IMR-90 (cell line): ENCODE measurements at regions not wholly inside any gene's neighbourhood (a gene's known extent, or its start where the extent isn't known, plus 50 kb on each side); places are given as distances from the start of the nearest gene placed in this dataset.

Source experiments
- ATAC-seq: fragments of 200-7000 bp; cut with Tn5 transposase; 2 replicates; pipeline ENCODE4 v1.9.1; 2020; ENCODE audit warnings: low read depth, mild to moderate bottlenecking, moderate library complexity
- BruUV-seq: library from RNA; stranded (reverse); fragments of 400-500 nt; replicated peaks from 2 replicates; lab custom pipeline; 2021; lab: Mats Ljungman, UMichigan
- CTCF ChIA-PET: fragments of 300-600 bp; formaldehyde crosslinking; extraction: SDS; loops from one replicate; lab custom pipeline; 2021; ENCODE audit warnings: antibody characterized with exemption; lab: Yijun Ruan, JAX
- POLR2A ChIA-PET: fragments of 300-600 bp; sonication (Branson Sonifier 250); formaldehyde crosslinking; loops from one replicate; lab custom pipeline; 2022; ENCODE audit warnings: antibody characterized with exemption; ENCODE audit not compliant: unreplicated experiment; lab: Charles Lee
- DNase-seq: peaks from one replicate; pipeline ENCODE4 v3.0.0; 2013
- H2AFZ ChIP-seq: replicated peaks from 2 replicates; pipeline ENCODE3; 2013; ENCODE audit warnings: low read length, mild to moderate bottlenecking; ENCODE audit not compliant: poor library complexity
- H2AK5ac ChIP-seq: 2 replicates; pipeline ENCODE4 v1.6.1; 2013; ENCODE audit warnings: low read depth, low read length, inconsistent platforms
- H2AK9ac ChIP-seq: replicated peaks from 2 replicates; pipeline ENCODE3; 2013; ENCODE audit warnings: mild to moderate bottlenecking, low read depth, low read length, moderate library complexity; ENCODE audit not compliant: poor library complexity
- H2BK120ac ChIP-seq: 2 replicates; pipeline ENCODE4 v1.6.1; 2013; ENCODE audit warnings: low read depth, low read length, inconsistent platforms
- H2BK15ac ChIP-seq: 3 replicates; pipeline ENCODE4 v1.6.1; 2013; ENCODE audit warnings: low read depth, low read length, inconsistent platforms
- H2BK20ac ChIP-seq: 2 replicates; pipeline ENCODE4 v1.6.1; 2013; ENCODE audit warnings: low read depth, mild to moderate bottlenecking, inconsistent platforms, low read length, moderate library complexity
- H2BK5ac ChIP-seq: 2 replicates; pipeline ENCODE4 v1.6.1; 2013; ENCODE audit warnings: mild to moderate bottlenecking, low read depth, low read length, inconsistent platforms; ENCODE audit not compliant: poor library complexity, severe bottlenecking
- H3K14ac ChIP-seq: replicated peaks from 2 replicates; pipeline ENCODE4 v1.6.1; 2013; ENCODE audit warnings: low read depth, low read length, inconsistent platforms
- H3K18ac ChIP-seq: 2 replicates; pipeline ENCODE4 v1.6.1; 2013; ENCODE audit warnings: low read depth, low read length, control low read depth
- H3K23ac ChIP-seq: 2 replicates; pipeline ENCODE4 v1.6.1; 2013; ENCODE audit warnings: low read depth, low read length, inconsistent platforms
- H3K27ac ChIP-seq: 2 replicates; pipeline ENCODE4 v1.5.1; 2013; ENCODE audit warnings: mild to moderate bottlenecking, control low read depth, low read length; ENCODE audit not compliant: insufficient read depth
- H3K27me3 ChIP-seq: 2 replicates; pipeline ENCODE4 v1.6.1; 2013; ENCODE audit warnings: low read length; ENCODE audit not compliant: control insufficient read depth, insufficient read depth
- H3K36me3 ChIP-seq: 2 replicates; pipeline ENCODE4 v1.6.1; 2013; ENCODE audit warnings: low read length, mixed read lengths; ENCODE audit not compliant: control insufficient read depth, insufficient read depth
- H3K4ac ChIP-seq: 2 replicates; pipeline ENCODE4 v1.6.1; 2013; ENCODE audit warnings: low read depth, low read length, inconsistent platforms
- H3K4me1 ChIP-seq: 2 replicates; pipeline ENCODE4 v1.6.1; 2013; ENCODE audit warnings: low read length, mixed read lengths; ENCODE audit not compliant: control insufficient read depth, insufficient read depth
- H3K4me2 ChIP-seq: 2 replicates; pipeline ENCODE4 v1.6.1; 2013; ENCODE audit warnings: low read depth, mild to moderate bottlenecking, control low read depth, low read length, moderate library complexity
- H3K4me3 ChIP-seq: 2 replicates; pipeline ENCODE4 v1.5.1; 2013; ENCODE audit warnings: low read depth, mild to moderate bottlenecking, control low read depth, low read length, moderate library complexity; ENCODE audit not compliant: insufficient read depth
- H3K56ac ChIP-seq: 2 replicates; pipeline ENCODE4 v1.6.1; 2013; ENCODE audit warnings: low read length, inconsistent platforms; ENCODE audit not compliant: insufficient read depth; ENCODE audit errors: extremely low read depth
- H3K79me1 ChIP-seq, 2 experiments: 2 replicates each; pipeline ENCODE4 v1.6.1; 2013; ENCODE audit warnings: low read length in 2 of 2, inconsistent platforms in 1 of 2, low read depth in 1 of 2
- H3K9ac ChIP-seq: 2 replicates; pipeline ENCODE4 v1.6.1; 2013; ENCODE audit warnings: low read depth, low read length, control low read depth
- H3K9me1 ChIP-seq: 2 replicates; pipeline ENCODE4 v1.6.1; 2013; ENCODE audit warnings: low read length, inconsistent platforms; ENCODE audit not compliant: insufficient read depth
- H3K9me3 ChIP-seq: 2 replicates; pipeline ENCODE4 v1.6.1; 2013; ENCODE audit warnings: low read length; ENCODE audit not compliant: control insufficient read depth, insufficient read depth
- H4K20me1 ChIP-seq: 2 replicates; pipeline ENCODE4 v1.6.1; 2013; ENCODE audit warnings: low read length, inconsistent platforms; ENCODE audit not compliant: insufficient read depth
- H4K5ac ChIP-seq: 2 replicates; pipeline ENCODE4 v1.6.1; 2013; ENCODE audit warnings: mild to moderate bottlenecking, low read depth, low read length, control low read depth
- H4K8ac ChIP-seq, 2 experiments: 2 replicates each; pipeline ENCODE4 v1.6.1; 2013; ENCODE audit warnings: low read depth in 2 of 2, low read length in 2 of 2, control low read depth in 1 of 2, inconsistent platforms in 1 of 2
- H4K91ac ChIP-seq: 2 replicates; pipeline ENCODE4 v1.6.1; 2013; ENCODE audit warnings: low read depth, low read length, inconsistent platforms; ENCODE audit not compliant: insufficient read depth
- CEBPB ChIP-seq: IDR thresholded peaks from 2 replicates; pipeline ENCODE4 v1.6.1; 2012; ENCODE audit warnings: low read depth, low read length, improper control_type of control experiment
- dilution Hi-C: fragments of 300-500 bp; cut with HindIII; formaldehyde crosslinking; loops from one replicate; pipeline ENCODE4 v1.14.3; 2018; ENCODE audit warnings: low sequenced_read_pairs; ENCODE audit not compliant: unreplicated experiment
- in situ Hi-C: fragments of 300-500 bp; cut with MboI; formaldehyde crosslinking; loops from 3 replicates; pipeline ENCODE4 v1.14.3; 2019; ENCODE audit warnings: low sequenced_read_pairs, inconsistent platforms, mixed read lengths
- intact Hi-C: fragments of 100-400 bp; cut with micrococcal nuclease; formaldehyde crosslinking; loops from 2 replicates; pipeline ENCODE4 v1.10.0; 2022
- TF ChIP-seq, protein P1 (sequence below): fragments of 150-350 bp; IDR thresholded peaks from 2 replicates; pipeline ENCODE4 v1.6.1; 2017; ENCODE audit warnings: mild to moderate bottlenecking, antibody characterized with exemption, low read length, low read depth

DNA sequence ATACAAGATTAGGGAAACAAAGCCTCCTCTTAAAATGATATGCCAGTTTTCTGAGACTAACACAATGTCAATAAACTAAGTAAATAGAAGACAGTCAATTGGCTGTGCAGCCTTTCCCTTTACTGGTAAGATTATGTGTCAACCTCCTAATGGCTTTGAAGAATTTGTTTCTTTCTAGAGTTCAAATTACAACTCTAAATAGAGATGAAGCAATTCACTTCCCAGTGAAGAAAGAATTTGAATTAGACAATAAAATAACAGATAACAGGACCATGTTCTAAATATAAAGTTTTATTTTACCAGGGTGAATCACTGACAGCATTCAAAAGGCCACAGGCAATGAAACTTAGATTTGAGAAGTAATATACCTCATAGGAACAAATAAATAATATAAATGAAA lies 680.3 kb downstream of the PLA2G4A start:
- intact Hi-C loops, result no loop called here
- H2BK5ac ChIP-seq, result no peak overlapping the region
- ChIA-PET CTCF (no interaction called here), POLR2A (no interaction called here)
- no peak overlapping the region for H3K56ac ChIP-seq
- H3K9ac ChIP-seq, result no peak overlapping the region
- H4K5ac ChIP-seq, result no peak overlapping the region
- H4K20me1 ChIP-seq, result no peaks in the 10 kb centered on the region
- no peak overlapping the region for H3K27ac ChIP-seq
- H2AK5ac ChIP-seq, result no peak overlapping the region
- peak; percentile 55 for DNase-seq
- no peak overlapping the region for H2BK120ac ChIP-seq
- no peak overlapping the region for H3K14ac ChIP-seq
- H2AK9ac ChIP-seq, result no peak overlapping the region
- in situ Hi-C loops, result no loop called here
- no peaks in the 10 kb centered on the region for H3K27me3 ChIP-seq
- H2BK15ac ChIP-seq, result no peak overlapping the region
- H2BK20ac ChIP-seq, result no peak overlapping the region
- no peak overlapping the region for H3K4me2 ChIP-seq
- no peak overlapping the region for H4K91ac ChIP-seq
- no TSS peak for BruUV-seq
- H3K9me1 ChIP-seq, result no peaks in the 10 kb centered on the region; the same call in 1 of the 2 replicates
- no peak overlapping the region for H3K4me3 ChIP-seq
- no peaks in the 10 kb centered on the region for H3K9me3 ChIP-seq
- H3K4ac ChIP-seq, result no peak overlapping the region
- no peak overlapping the region for H4K8ac ChIP-seq
- no peaks in the 10 kb centered on the region for H3K36me3 ChIP-seq
- no peaks in the 10 kb centered on the region for H3K79me1 ChIP-seq
- dilution Hi-C loops, result no loop called here
- no peak overlapping the region for H3K23ac ChIP-seq
- TF ChIP-seq, protein P1, sequence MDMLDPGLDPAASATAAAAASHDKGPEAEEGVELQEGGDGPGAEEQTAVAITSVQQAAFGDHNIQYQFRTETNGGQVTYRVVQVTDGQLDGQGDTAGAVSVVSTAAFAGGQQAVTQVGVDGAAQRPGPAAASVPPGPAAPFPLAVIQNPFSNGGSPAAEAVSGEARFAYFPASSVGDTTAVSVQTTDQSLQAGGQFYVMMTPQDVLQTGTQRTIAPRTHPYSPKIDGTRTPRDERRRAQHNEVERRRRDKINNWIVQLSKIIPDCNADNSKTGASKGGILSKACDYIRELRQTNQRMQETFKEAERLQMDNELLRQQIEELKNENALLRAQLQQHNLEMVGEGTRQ, result no peak
- peak; percentile 78 for TF ChIP-seq CEBPB
- no peak overlapping the region for H2AFZ ChIP-seq
- peak; percentile 64 for ATAC-seq
- no peaks in the 10 kb centered on the region for H3K4me1 ChIP-seq
- H3K18ac ChIP-seq, result no peak overlapping the region
